HG03469 (cell line): ENCODE measurements at regions not wholly inside any gene's neighbourhood (a gene's known extent, or its start where the extent isn't known, plus 50 kb on each side); places are given as distances from the start of the nearest gene placed in this dataset.
A peak's percentile ranks its signal among the peaks of the same experiment; 100 is the strongest.

Experiments
- ATAC-seq: cut with Tn5 transposase; IDR thresholded peaks from one replicate; pipeline ENCODE4 v1.9.1; 2021; ENCODE audit warnings: mild to moderate bottlenecking, moderate library complexity, moderate number of reproducible peaks; ENCODE audit not compliant: unreplicated experiment

- no peak for ATAC-seq
Measured at GRCh38 chr6:84469144-84469543, 241.7 kb upstream of the CEP162 start.

- no peak for ATAC-seq
Measured at GRCh38 chr6:84467296-84467695, 239.9 kb upstream of the CEP162 start.

GRCh38 chr6:84466511-84466910 is 239.1 kb upstream of the CEP162 start:
- ATAC-seq = no peak

- ATAC-seq = no peak
Measured at GRCh38 chr6:84464471-84464870, 237.0 kb upstream of the CEP162 start.

- no peak for ATAC-seq
Measured at GRCh38 chr6:84462698-84463097, 235.3 kb upstream of the CEP162 start.

GRCh38 chr6:84461461-84461860 is 234.0 kb upstream of the CEP162 start:
- no peak for ATAC-seq

- ATAC-seq = no peak
Measured at GRCh38 chr6:84460491-84460890, 233.0 kb upstream of the CEP162 start.

GRCh38 chr6:84459401-84459800 is 232.0 kb upstream of the CEP162 start:
- ATAC-seq = no peak

- ATAC-seq = no peak
Measured at GRCh38 chr6:84458271-84458670, 230.8 kb upstream of the CEP162 start.

GRCh38 chr6:84457276-84457675 is 229.8 kb upstream of the CEP162 start:
- no peak for ATAC-seq

GRCh38 chr6:84456803-84457202 is 229.4 kb upstream of the CEP162 start:
- no peak for ATAC-seq

GRCh38 chr6:84455511-84456029 is 228.1 kb upstream of the CEP162 start:
- ATAC-seq = no peak

- no peak for ATAC-seq
Measured at GRCh38 chr6:84453499-84453898, 226.1 kb upstream of the CEP162 start.

- no peak for ATAC-seq
Measured at GRCh38 chr6:84450018-84450417, 222.6 kb upstream of the CEP162 start.

GRCh38 chr6:84449220-84449619 is 221.8 kb upstream of the CEP162 start:
- no peak for ATAC-seq

- no peak for ATAC-seq
Measured at GRCh38 chr6:84448331-84448730, 220.9 kb upstream of the CEP162 start.

GRCh38 chr6:84447651-84448050 is 220.2 kb upstream of the CEP162 start:
- ATAC-seq = no peak

- ATAC-seq = no peak
Measured at GRCh38 chr6:84445068-84445467, 217.6 kb upstream of the CEP162 start.

- no peak for ATAC-seq
Measured at GRCh38 chr6:84442208-84442607, 214.8 kb upstream of the CEP162 start.

- no peak for ATAC-seq
Measured at GRCh38 chr6:84441456-84441855, 214.0 kb upstream of the CEP162 start.

- ATAC-seq = no peak
Measured at GRCh38 chr6:84434550-84434949, 207.1 kb upstream of the CEP162 start.

- no peak for ATAC-seq
Measured at GRCh38 chr6:84432619-84433018, 205.2 kb upstream of the CEP162 start.

GRCh38 chr6:84428300-84428907 is 201.0 kb upstream of the CEP162 start:
- ATAC-seq = peak; percentile 65
